Adipocyte (in vitro differentiated cells): ENCODE measurements at regions not wholly inside any gene's neighbourhood (a gene's known extent, or its start where the extent isn't known, plus 50 kb on each side); places are given as distances from the start of the nearest gene placed in this dataset.

Experiments
- DNase-seq: peaks from one replicate; pipeline ENCODE4 v3.0.0-alpha.2; 2015; ENCODE audit warnings: low read depth
- H3K27me3 ChIP-seq: replicated peaks from 2 replicates; pipeline ENCODE4 v1.7.0; 2013; ENCODE audit warnings: mild to moderate bottlenecking, low read length, moderate library complexity; ENCODE audit not compliant: control insufficient read depth, insufficient read depth
- H3K36me3 ChIP-seq: 2 replicates; pipeline ENCODE4 v1.7.0; 2013; ENCODE audit warnings: low read length, mild to moderate bottlenecking, moderate library complexity; ENCODE audit not compliant: control insufficient read depth, insufficient read depth, severe bottlenecking
- H3K4me1 ChIP-seq: 2 replicates; pipeline ENCODE4 v1.7.0; 2013; ENCODE audit warnings: mild to moderate bottlenecking, low read length, moderate library complexity; ENCODE audit not compliant: control insufficient read depth, insufficient read depth
- H3K4me3 ChIP-seq: 2 replicates; pipeline ENCODE4 v1.7.0; 2013; ENCODE audit warnings: mild to moderate bottlenecking, low read length, moderate library complexity
- H3K9ac ChIP-seq: 2 replicates; pipeline ENCODE4 v1.7.0; 2013; ENCODE audit warnings: mild to moderate bottlenecking, low read length, moderate library complexity
- H3K9me3 ChIP-seq: 2 replicates; pipeline ENCODE4 v1.7.0; 2013; ENCODE audit warnings: mild to moderate bottlenecking, low read length, moderate library complexity; ENCODE audit not compliant: control insufficient read depth

DNA sequence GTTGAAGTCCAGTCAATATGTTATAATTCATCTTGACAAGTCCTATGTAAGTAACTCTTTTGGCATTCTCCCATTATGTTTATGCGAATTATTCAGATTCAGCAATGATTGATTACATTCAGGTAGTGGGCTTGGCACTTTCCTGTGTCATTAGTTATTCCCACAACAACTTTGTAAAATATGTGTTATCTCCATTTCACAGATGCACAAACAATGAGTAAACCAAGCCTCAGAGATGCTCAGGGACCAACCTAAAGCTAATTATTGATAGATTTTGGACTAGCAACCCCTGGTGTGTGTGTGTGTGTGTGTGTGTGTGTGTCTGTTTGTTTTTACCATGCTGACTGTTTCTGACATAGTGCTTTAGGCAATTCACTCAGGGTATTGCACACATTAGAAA lies 371.1 kb upstream of the C1orf87 start:
- no peak for DNase-seq
- Histone ChIP-seq H3K4me1 (no peaks in the 10 kb centered on the region), H3K9me3 (peaks cover 5% of the 10 kb centered on the region), H3K27me3 (no peaks in the 10 kb centered on the region), H3K36me3 (no peaks in the 10 kb centered on the region), H3K4me3 (no peak overlapping the region), H3K9ac (no peak overlapping the region)

DNA sequence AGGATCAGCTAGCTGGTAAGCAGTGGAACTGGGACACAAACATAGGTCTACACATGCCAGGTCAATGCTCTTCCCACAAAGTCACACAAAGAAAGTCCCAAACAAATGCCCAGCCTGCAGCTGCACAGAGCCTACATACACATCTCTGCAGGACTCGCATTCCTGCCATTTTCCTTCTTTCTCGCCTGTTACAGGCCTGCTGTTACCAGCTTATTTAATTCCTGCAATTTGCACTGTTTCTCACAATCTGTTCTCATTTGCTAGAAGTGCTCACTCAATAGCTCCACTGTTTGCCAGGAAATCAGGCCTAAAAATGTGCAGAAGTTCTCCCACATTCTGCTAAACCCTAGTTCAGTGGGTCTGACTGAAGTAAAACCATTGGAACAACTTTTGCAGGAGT lies 362.6 kb upstream of the C1orf87 start:
- H3K36me3 ChIP-seq: no peaks in the 10 kb centered on the region
- no peak overlapping the region for H3K4me3 ChIP-seq
- no peak for DNase-seq
- no peak overlapping the region for H3K9ac ChIP-seq
- peaks cover 9% of the 10 kb centered on the region for H3K9me3 ChIP-seq
- H3K27me3 ChIP-seq: no peaks in the 10 kb centered on the region
- H3K4me1 ChIP-seq: peaks cover 13% of the 10 kb centered on the region

GRCh38 chr1:60431593-60431992 lies 358.0 kb upstream of the C1orf87 start:
- H3K9ac ChIP-seq: peak overlapping the region; percentile 52
- peak; percentile 36 for DNase-seq
- no peaks in the 10 kb centered on the region for H3K27me3 ChIP-seq
- no peaks in the 10 kb centered on the region for H3K36me3 ChIP-seq
- H3K9me3 ChIP-seq: peaks cover 9% of the 10 kb centered on the region
- H3K4me3 ChIP-seq: peak overlapping the region; percentile 4
- H3K4me1 ChIP-seq: peaks cover 40% of the 10 kb centered on the region

GRCh38 chr1:60430375-60430774 lies 356.8 kb upstream of the C1orf87 start:
- no peaks in the 10 kb centered on the region for H3K27me3 ChIP-seq
- H3K4me1 ChIP-seq: peaks cover 34% of the 10 kb centered on the region
- H3K4me3 ChIP-seq: no peak overlapping the region
- no peak for DNase-seq
- peaks cover 9% of the 10 kb centered on the region for H3K9me3 ChIP-seq
- no peaks in the 10 kb centered on the region for H3K36me3 ChIP-seq
- H3K9ac ChIP-seq: no peak overlapping the region

GRCh38 chr1:60428127-60428526 lies 354.6 kb upstream of the C1orf87 start:
- no peaks in the 10 kb centered on the region for H3K36me3 ChIP-seq
- no peak overlapping the region for H3K4me3 ChIP-seq
- H3K27me3 ChIP-seq: no peaks in the 10 kb centered on the region
- H3K4me1 ChIP-seq: peaks cover 34% of the 10 kb centered on the region
- peak; percentile 34 for DNase-seq
- H3K9me3 ChIP-seq: no peaks in the 10 kb centered on the region
- H3K9ac ChIP-seq: peak overlapping the region; percentile 61

- Histone ChIP-seq H3K4me3 (no peak overlapping the region), H3K27me3 (no peaks in the 10 kb centered on the region), H3K4me1 (peaks cover 34% of the 10 kb centered on the region), H3K9ac (peak overlapping the region; percentile 61), H3K36me3 (no peaks in the 10 kb centered on the region), H3K9me3 (no peaks in the 10 kb centered on the region)
- DNase-seq: no peak
Measured at GRCh38 chr1:60427701-60428100, 354.1 kb upstream of the C1orf87 start.

GRCh38 chr1:60427194-60427593 lies 353.6 kb upstream of the C1orf87 start:
- no peak overlapping the region for H3K9ac ChIP-seq
- no peaks in the 10 kb centered on the region for H3K9me3 ChIP-seq
- H3K4me1 ChIP-seq: peaks cover 33% of the 10 kb centered on the region
- no peaks in the 10 kb centered on the region for H3K27me3 ChIP-seq
- H3K36me3 ChIP-seq: no peaks in the 10 kb centered on the region
- no peak overlapping the region for H3K4me3 ChIP-seq
- DNase-seq: no peak

GRCh38 chr1:60425528-60425927 lies 352.0 kb upstream of the C1orf87 start:
- peaks cover 12% of the 10 kb centered on the region for H3K9me3 ChIP-seq
- H3K4me3 ChIP-seq: no peak overlapping the region
- no peaks in the 10 kb centered on the region for H3K27me3 ChIP-seq
- no peak overlapping the region for H3K9ac ChIP-seq
- no peaks in the 10 kb centered on the region for H3K36me3 ChIP-seq
- peak; percentile 34 for DNase-seq
- H3K4me1 ChIP-seq: peaks cover 20% of the 10 kb centered on the region

DNA sequence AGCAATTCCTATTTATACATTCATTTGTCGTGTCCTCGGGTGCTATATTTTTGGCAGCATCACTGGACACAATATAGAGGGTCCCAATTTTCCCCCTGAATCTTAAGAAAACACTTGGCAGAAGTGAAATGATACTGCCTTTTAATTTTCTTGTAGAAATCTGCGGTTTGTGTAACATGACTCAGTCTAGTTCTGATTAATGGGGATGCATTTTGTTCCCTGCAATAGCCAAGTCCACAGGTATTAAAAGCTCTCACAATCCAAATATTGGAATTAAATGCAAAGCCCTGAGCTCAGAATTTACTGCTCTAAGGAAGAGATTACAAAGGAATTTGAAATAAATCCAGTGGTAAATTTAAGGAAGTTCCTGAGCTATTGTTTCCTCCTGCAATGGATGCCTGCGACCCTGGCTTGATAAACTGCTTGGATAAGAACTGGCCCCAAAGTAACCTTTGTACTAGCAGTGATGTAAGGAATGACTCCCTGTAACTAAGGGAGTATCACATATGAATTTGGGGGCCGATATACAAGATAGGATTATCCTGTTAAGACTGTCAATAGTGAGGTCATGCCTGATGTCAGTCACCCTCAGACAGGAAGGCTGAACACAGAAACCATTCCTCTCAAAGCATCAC lies 349.7 kb upstream of the C1orf87 start:
- H3K9ac ChIP-seq: no peak overlapping the region
- H3K4me1 ChIP-seq: peaks cover 10% of the 10 kb centered on the region
- peak; percentile 34 for DNase-seq
- H3K36me3 ChIP-seq: no peaks in the 10 kb centered on the region
- H3K27me3 ChIP-seq: no peaks in the 10 kb centered on the region
- H3K9me3 ChIP-seq: peaks cover 12% of the 10 kb centered on the region
- no peak overlapping the region for H3K4me3 ChIP-seq

DNA sequence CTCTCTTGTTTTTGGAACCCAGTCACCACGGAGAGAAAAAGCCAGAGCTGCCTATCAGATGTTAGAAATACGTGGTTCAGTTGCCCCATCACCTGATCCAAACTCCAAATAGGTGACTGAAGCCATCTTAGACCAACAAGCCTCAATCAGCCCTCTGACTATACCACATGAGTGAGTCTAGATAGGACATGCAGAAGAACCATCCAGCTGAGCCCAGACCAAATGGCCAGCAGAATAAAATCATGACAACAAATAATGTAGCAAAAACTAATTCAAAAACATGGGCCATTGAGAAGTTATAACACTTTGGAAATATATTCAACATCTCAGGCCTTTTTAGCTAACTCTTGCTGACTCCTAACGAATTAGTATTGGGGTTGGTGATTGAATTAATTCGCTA lies 348.4 kb upstream of the C1orf87 start:
- Histone ChIP-seq H3K27me3 (no peaks in the 10 kb centered on the region), H3K4me3 (no peak overlapping the region), H3K9me3 (peaks cover 12% of the 10 kb centered on the region), H3K4me1 (no peaks in the 10 kb centered on the region), H3K36me3 (no peaks in the 10 kb centered on the region), H3K9ac (no peak overlapping the region)
- no peak for DNase-seq

GRCh38 chr1:60419023-60419422 lies 345.5 kb upstream of the C1orf87 start:
- H3K27me3 ChIP-seq: no peaks in the 10 kb centered on the region
- no peak for DNase-seq
- no peaks in the 10 kb centered on the region for H3K4me1 ChIP-seq
- H3K36me3 ChIP-seq: no peaks in the 10 kb centered on the region
- no peak overlapping the region for H3K4me3 ChIP-seq
- no peak overlapping the region for H3K9ac ChIP-seq
- H3K9me3 ChIP-seq: peaks cover 12% of the 10 kb centered on the region

DNA sequence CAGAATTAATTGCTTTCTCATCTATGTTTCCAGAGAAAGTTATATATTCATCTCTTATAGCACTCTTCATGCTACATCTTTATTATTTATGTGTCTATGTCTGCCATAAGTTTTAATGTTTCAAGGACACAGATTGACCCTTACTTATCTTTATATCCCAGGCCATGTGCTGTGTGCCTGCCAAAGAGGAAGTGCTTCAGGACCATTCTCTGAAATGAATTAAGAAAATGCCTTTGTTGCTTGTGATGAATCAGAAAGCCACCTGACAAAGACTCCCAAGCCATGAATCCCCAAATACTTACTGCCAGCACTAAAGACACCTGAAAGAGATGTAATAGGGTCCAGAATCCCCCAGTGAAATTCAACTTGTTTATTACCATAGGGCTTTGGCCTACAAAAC lies 342.1 kb upstream of the C1orf87 start:
- Histone ChIP-seq H3K9me3 (no peaks in the 10 kb centered on the region), H3K4me3 (no peak overlapping the region), H3K27me3 (no peaks in the 10 kb centered on the region), H3K9ac (no peak overlapping the region), H3K36me3 (no peaks in the 10 kb centered on the region), H3K4me1 (no peaks in the 10 kb centered on the region)
- DNase-seq: no peak
